GM19467 (cell line): ENCODE measurements at regions not wholly inside any gene's neighbourhood (a gene's known extent, or its start where the extent isn't known, plus 50 kb on each side); places are given as distances from the start of the nearest gene placed in this dataset.

ENCODE experiments used
- ATAC-seq: cut with Tn5 transposase; IDR thresholded peaks from one replicate; pipeline ENCODE4 v1.9.1; 2021; ENCODE audit warnings: mild to moderate bottlenecking, moderate library complexity; ENCODE audit not compliant: unreplicated experiment

DNA sequence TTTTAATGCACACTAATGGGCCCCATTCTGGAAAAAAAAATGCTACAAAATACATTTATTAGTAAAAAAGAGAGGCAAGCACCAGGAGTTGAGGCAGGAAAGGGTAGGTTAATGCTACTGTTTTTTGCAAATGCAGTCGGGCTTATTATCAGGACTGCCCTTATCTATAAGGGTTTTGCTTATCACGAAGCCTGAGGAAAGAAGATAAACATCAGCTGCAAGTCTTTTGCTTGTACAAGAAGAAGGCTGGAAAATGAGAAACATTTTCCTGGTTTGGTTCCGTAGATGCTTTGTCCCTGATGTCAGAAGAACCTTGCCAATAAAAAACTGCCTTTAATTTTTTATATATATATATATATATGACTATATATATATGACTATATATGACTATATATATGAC is 189.3 kb upstream of the VGLL2 start:
- ATAC-seq: no peak

DNA sequence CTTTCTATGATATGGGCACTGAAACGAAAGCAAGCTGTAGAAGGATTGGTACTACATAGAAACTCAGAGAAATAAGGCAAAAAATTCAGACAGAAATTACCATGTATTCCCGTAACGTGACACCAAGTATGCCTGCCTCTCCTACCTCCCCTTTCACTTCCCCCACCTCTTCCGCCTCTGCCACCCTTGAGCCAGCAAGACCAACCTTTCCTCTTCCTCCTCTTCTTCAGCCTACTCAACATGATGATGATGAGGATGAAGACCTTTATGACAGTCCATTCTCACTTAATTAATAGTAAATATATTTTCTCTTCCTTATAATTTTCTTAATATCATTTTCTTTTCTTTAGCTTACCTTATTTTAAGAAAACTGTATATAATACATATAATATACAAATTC is 188.1 kb upstream of the VGLL2 start:
- no peak for ATAC-seq

DNA sequence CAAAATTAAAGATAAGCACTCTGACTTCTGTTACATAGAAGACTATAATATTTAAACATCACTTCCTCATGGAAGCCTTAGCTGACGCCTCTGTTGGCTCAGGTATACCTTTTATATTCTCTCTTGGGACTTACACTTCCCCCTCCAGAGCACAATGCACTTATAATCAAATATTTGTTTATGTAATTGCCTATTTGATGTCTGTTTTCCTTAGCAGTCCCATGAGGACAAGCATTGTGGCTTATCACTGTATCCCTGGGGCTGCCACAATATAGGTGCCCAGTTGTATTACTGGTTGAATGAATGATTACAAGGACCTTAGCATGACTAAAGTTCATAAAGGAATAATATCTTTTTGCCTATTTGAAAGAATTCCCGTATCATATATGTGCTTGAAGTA is 186.7 kb upstream of the VGLL2 start:
- no peak for ATAC-seq

DNA sequence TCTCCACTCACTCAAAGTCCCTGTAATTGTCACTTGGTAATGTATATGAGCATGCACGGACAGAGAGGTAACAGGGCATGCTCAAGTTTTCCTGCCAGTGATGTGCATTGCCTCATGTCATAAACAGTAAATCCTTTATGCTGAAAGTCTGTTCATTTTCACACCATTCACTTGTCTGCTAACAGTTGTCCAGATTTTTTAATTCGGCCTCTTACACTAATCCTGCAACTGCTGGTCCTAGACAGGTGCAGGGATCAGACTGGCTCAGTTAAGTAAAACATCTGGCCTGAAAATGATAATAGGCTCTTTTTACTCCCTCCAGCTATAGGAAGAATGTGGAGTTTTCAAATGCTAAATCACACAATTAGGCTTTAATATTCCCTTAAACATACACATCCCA is 185.4 kb upstream of the VGLL2 start:
- ATAC-seq: no peak

- no peak for ATAC-seq
Observed at GRCh38 chr6:117089604-117090003, 175.8 kb upstream of the VGLL2 start.

- ATAC-seq: no peak
Observed at GRCh38 chr6:117110146-117110545, 155.2 kb upstream of the VGLL2 start.

GRCh38 chr6:117110737-117111136 is 154.6 kb upstream of the VGLL2 start:
- ATAC-seq: no peak

- ATAC-seq: no peak
Observed at GRCh38 chr6:117117652-117118051, 147.7 kb upstream of the VGLL2 start.

DNA sequence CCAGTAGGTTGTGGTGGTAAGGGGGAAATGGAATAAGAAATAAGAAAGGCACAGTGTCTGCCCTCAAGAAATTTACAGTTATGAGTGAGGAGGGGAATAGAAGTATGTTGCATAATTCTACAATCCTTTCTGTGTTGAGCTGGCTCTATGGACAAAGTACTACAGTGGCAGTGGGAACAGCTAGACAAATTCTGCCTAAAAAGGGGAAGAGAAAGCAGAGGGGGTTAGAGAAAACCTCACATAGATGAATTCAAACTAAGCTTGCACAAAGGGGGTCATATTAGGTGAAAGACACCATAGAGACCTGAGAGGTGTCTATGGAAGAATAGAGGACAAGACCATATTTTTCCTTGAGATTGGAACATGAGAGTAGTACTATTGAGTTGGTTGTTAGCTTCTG is 146.9 kb upstream of the VGLL2 start:
- no peak for ATAC-seq

- ATAC-seq: no peak
Observed at GRCh38 chr6:117126213-117126612, 139.1 kb upstream of the VGLL2 start.

DNA sequence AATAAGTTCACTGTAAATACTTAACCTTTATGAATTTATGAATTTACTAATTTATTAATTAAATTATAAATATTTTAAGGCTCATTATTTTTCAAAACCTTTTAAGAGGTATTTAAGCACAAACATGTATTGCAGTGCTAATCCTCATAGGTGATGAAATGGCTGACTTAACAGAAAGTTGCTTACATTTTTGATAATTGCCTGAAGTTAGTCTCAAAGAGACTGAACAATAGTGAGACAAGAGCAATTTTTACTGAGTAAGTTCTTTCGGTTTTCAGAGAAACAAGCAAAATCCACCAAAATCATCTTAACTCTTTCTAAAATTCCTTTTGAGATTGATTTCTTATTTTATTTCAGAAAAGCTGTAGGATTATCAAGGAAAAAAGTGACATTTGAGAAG is 137.3 kb upstream of the VGLL2 start:
- ATAC-seq: no peak

DNA sequence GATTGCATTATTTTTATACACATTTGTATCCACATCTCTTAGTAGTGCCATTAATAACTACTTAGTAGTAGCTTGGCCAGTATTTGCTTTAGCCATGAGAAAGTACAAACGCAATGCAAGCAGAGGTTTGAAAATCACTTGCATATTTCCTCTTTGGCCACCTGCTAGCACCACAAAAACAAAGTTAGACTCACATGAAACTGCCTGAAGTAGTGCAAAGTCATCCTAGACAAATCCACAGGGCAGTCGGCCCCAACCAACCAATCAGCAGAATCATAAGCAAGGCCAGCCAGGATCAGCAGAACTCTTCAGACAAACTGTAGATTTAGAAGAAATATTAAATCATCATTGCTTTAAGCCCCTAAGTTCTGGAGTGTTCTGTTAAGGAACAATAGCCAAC is 135.2 kb upstream of the VGLL2 start:
- ATAC-seq: no peak

- ATAC-seq: no peak
Observed at GRCh38 chr6:117136702-117137101, 128.7 kb upstream of the VGLL2 start.

DNA sequence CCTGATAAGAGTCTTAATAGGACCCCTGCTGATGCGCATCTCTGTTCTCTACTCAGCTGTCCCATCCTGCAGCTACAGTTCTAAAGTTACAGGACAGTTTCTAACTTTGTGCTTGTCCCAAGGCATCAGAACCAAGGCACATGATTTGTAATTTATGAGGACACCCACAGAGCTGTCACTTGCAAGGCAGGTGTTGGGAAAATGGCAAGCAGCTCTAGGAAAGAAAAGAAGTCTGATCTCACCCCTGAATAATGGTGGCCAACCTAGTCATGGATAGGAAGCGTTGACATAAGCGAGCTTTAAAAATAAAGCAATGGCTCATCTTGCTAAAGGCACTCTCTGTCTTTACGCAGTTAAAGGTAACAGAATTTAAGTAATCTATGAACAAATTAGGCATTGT is 127.6 kb upstream of the VGLL2 start:
- ATAC-seq: no peak

- no peak for ATAC-seq
Observed at GRCh38 chr6:117138425-117138824, 126.9 kb upstream of the VGLL2 start.

DNA sequence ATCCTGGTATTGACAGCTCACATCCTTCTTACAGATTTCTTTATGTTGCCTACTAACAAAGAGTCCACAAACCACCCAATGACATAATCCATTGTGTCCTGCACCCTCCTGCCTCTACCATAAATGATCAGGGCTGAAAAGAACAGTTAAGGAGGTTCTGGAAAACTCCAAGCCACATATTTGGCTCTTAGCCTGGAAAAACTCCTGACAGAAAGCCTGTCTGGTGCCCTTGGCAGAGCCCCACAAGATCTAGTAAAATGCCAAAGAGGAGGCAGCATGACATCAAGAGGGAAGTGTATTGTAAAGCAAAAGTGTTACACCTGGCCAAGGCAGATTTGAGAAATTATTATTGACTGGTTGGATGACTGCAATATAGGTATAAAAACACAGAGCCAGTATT is 126.4 kb upstream of the VGLL2 start:
- no peak for ATAC-seq

- ATAC-seq: no peak
Observed at GRCh38 chr6:117142142-117142541, 123.2 kb upstream of the VGLL2 start.

GRCh38 chr6:117142995-117143394 is 122.4 kb upstream of the VGLL2 start:
- no peak for ATAC-seq

DNA sequence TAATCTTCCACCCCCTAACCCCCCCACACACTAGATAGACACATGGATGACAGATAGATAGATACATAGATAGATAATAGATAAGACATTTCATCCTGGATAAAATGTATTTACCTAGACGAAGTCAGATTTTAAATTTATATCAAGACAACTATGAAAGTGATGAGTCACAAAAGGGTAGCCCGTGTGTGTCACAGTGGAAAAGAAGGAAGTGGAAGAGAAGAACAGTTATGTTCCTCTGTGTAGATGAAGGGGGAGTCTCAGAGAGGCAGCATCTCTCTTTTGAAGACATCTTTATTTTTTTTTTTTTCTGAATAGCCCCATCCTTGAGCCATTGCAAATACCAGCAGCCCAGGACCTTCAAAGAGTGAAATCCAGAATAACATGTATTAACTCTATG is 121.7 kb upstream of the VGLL2 start:
- no peak for ATAC-seq

DNA sequence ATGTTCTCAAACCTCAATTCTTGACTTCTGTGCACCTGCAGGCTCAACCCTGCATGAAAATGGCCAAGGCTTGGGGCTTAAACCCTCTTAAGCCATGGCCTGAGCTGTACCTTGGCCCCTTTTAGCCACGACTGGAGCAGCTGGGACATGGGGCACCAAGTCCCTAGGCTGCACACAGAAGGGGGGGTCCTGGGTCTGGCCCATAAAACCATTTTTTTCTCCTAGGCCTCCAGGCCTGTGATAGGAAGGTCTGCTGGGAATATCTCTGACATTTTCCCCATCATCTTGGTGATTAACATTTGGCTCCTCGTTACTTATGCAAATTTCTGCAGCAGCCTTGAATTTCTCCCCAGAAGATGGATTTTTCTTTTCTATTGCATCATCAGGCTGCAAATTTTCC is 119.4 kb upstream of the VGLL2 start:
- ATAC-seq: no peak

GRCh38 chr6:117149324-117149723 is 116.0 kb upstream of the VGLL2 start:
- ATAC-seq: no peak

GRCh38 chr6:117156741-117157140 is 108.6 kb upstream of the VGLL2 start:
- no peak for ATAC-seq

GRCh38 chr6:117157448-117157847 is 107.9 kb upstream of the VGLL2 start:
- ATAC-seq: no peak

DNA sequence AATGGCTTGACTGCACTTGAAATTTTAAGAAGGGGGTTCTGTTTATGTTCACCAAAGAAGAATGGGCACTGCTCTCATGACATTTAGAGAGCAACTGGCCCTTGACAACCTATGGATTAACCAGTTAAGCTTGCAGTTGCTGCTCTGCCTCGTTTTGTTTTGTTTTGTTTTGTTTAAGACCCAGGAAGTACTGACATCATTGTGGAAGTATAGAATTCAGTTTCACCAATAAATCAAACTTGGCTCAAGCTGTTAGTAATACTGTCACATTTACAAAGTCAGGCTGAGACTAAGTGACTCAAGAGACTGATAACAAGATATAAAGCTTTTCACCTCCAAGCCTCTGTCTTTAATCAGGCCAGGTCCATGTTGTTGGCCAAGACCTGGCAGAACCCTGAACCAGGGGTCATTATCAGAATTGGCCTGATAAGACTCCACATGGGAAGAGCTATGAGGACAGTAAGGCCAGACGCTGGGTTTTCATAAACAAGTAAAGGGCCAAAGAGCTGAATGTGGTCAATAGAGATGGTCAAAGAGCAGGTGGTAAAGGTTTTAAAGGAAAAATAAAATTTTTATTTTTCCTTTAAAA is 99.4 kb upstream of the VGLL2 start:
- ATAC-seq: no peak
